CD8-positive, alpha-beta memory T cell (primary cell): ENCODE measurements at regions not wholly inside any gene's neighbourhood (a gene's known extent, or its start where the extent isn't known, plus 50 kb on each side); places are given as distances from the start of the nearest gene placed in this dataset.

Source experiments
- CTCF ChIA-PET: fragments of 350-600 bp; sonication (Branson Sonifier 250); formaldehyde crosslinking; loops from one replicate; lab custom pipeline; 2021; ENCODE audit warnings: antibody characterized with exemption; lab: Charles Lee
- POLR2A ChIA-PET: fragments of 350-600 bp; sonication (Branson Sonifier 250); formaldehyde crosslinking; loops from one replicate; lab custom pipeline; 2021; ENCODE audit warnings: antibody characterized with exemption; lab: Charles Lee
- DNase-seq, 5 donors: peaks; one replicate each; pipeline versions ENCODE4 v3.0.0 to v3.0.0-alpha.2; 2020 to 2022; ENCODE audit warnings: mixed read lengths in 1 of 5
- H3K27ac ChIP-seq: one replicate; pipeline ENCODE4 v1.7.0; 2013; ENCODE audit warnings: low read depth, mild to moderate bottlenecking, low read length, moderate library complexity
- H3K27me3 ChIP-seq: 2 replicates; pipeline ENCODE4 v1.7.0; 2013; ENCODE audit warnings: low read length, mild to moderate bottlenecking; ENCODE audit not compliant: insufficient read depth, poor library complexity, severe bottlenecking
- H3K36me3 ChIP-seq: 2 replicates; pipeline ENCODE4 v1.7.0; 2013; ENCODE audit warnings: mild to moderate bottlenecking, low read length, moderate library complexity; ENCODE audit not compliant: insufficient read depth
- H3K4me1 ChIP-seq: 2 replicates; pipeline ENCODE4 v1.7.0; 2013; ENCODE audit warnings: mild to moderate bottlenecking, low read length, moderate library complexity; ENCODE audit not compliant: insufficient read depth
- H3K4me3 ChIP-seq: 2 replicates; pipeline ENCODE4 v1.7.0; 2013; ENCODE audit warnings: mild to moderate bottlenecking, low read length
- H3K9me3 ChIP-seq: 2 replicates; pipeline ENCODE4 v1.7.0; 2013; ENCODE audit warnings: mild to moderate bottlenecking, low read length
- H3K27ac Mint-ChIP-seq, 8 donors: one replicate each; pipeline ENCODE4 v1.8.0; 2020 to 2021; ENCODE audit warnings: mixed read lengths in 8 of 8, mild to moderate bottlenecking in 6 of 8, inconsistent platforms in 3 of 8, moderate library complexity in 3 of 8
- H3K27me3 Mint-ChIP-seq, 2 donors: one replicate each; pipeline ENCODE4 v1.8.0; 2020 to 2021; ENCODE audit warnings: mixed read lengths in 2 of 2, mild to moderate bottlenecking in 1 of 2, moderate library complexity in 1 of 2
- H3K36me3 Mint-ChIP-seq, 3 donors: one replicate each; pipeline ENCODE4 v1.8.0; 2020 to 2021; ENCODE audit warnings: mixed read lengths in 3 of 3, inconsistent platforms in 1 of 3, mild to moderate bottlenecking in 1 of 3
- H3K4me1 Mint-ChIP-seq, 3 donors: one replicate each; pipeline ENCODE4 v1.8.0; 2020 to 2021; ENCODE audit warnings: mixed read lengths in 3 of 3, inconsistent platforms in 1 of 3, mild to moderate bottlenecking in 1 of 3
- H3K4me3 Mint-ChIP-seq, 7 donors: one replicate each; pipeline ENCODE4 v1.8.0; 2020 to 2021; ENCODE audit warnings: mixed read lengths in 7 of 7, mild to moderate bottlenecking in 6 of 7, moderate library complexity in 4 of 7, inconsistent platforms in 2 of 7
- H3K9me3 Mint-ChIP-seq, 5 donors: one replicate each; pipeline ENCODE4 v1.8.0; 2020 to 2022; ENCODE audit warnings: mixed read lengths in 5 of 5, mild to moderate bottlenecking in 3 of 5, moderate library complexity in 2 of 5, inconsistent platforms in 1 of 5

- Mint-ChIP-seq H3K9me3 (no peaks in the 10 kb centered on the region), H3K4me3 (no peak overlapping the region), H3K27me3 (no peaks in the 10 kb centered on the region), H3K27ac (no peak overlapping the region), H3K36me3 (no peaks in the 10 kb centered on the region), H3K4me1 (no peaks in the 10 kb centered on the region)
- Histone ChIP-seq H3K36me3 (no peaks in the 10 kb centered on the region), H3K4me3 (no peak overlapping the region), H3K9me3 (no peaks in the 10 kb centered on the region), H3K4me1 (no peaks in the 10 kb centered on the region), H3K27me3 (no peaks in the 10 kb centered on the region), H3K27ac (no peak overlapping the region)
- POLR2A ChIA-PET = no interaction called here
- no peak for DNase-seq
- CTCF ChIA-PET = no interaction called here
Measured at GRCh38 chr5:93246090-93246855, 334.7 kb downstream of the NR2F1-AS1 start.

GRCh38 chr5:93245226-93245625 is 335.8 kb downstream of the NR2F1-AS1 start:
- ChIA-PET CTCF (no interaction called here), POLR2A (no interaction called here)
- no peak overlapping the region for H3K27ac ChIP-seq
- no peaks in the 10 kb centered on the region for H3K9me3 ChIP-seq
- no peak overlapping the region for H3K4me3 ChIP-seq
- Mint-ChIP-seq H3K9me3 (no peaks in the 10 kb centered on the region), H3K4me1 (no peaks in the 10 kb centered on the region), H3K27me3 (no peaks in the 10 kb centered on the region), H3K36me3 (no peaks in the 10 kb centered on the region), H3K27ac (no peak overlapping the region), H3K4me3 (no peak overlapping the region)
- DNase-seq = no peak
- H3K27me3 ChIP-seq = no peaks in the 10 kb centered on the region
- no peaks in the 10 kb centered on the region for H3K36me3 ChIP-seq
- H3K4me1 ChIP-seq = no peaks in the 10 kb centered on the region

GRCh38 chr5:93243481-93243880 is 337.5 kb downstream of the NR2F1-AS1 start:
- CTCF ChIA-PET = no interaction called here

GRCh38 chr5:93240228-93240834 is 340.7 kb downstream of the NR2F1-AS1 start:
- ChIA-PET POLR2A (no interaction called here), CTCF (no interaction called here)
- Mint-ChIP-seq H3K27ac (no peak overlapping the region), H3K27me3 (no peaks in the 10 kb centered on the region), H3K4me1 (no peaks in the 10 kb centered on the region), H3K36me3 (no peaks in the 10 kb centered on the region), H3K4me3 (no peak overlapping the region), H3K9me3 (peaks cover 0 to 2% (median 0%) of the 10 kb centered on the region in 5 donors)
- no peak for DNase-seq
- Histone ChIP-seq H3K36me3 (no peaks in the 10 kb centered on the region), H3K27me3 (no peaks in the 10 kb centered on the region), H3K9me3 (no peaks in the 10 kb centered on the region), H3K4me1 (no peaks in the 10 kb centered on the region), H3K4me3 (no peak overlapping the region), H3K27ac (no peak overlapping the region)

More at GRCh38 chr5:93243481-93243880, 337.5 kb downstream of the NR2F1-AS1 start:
- no peaks in the 10 kb centered on the region for H3K9me3 ChIP-seq
- no peaks in the 10 kb centered on the region for H3K4me1 ChIP-seq
- no peak overlapping the region for H3K4me3 ChIP-seq
- H3K27me3 ChIP-seq = no peaks in the 10 kb centered on the region
- H3K9me3 Mint-ChIP-seq = no peaks in the 10 kb centered on the region
- no peaks in the 10 kb centered on the region for H3K36me3 ChIP-seq
- no peaks in the 10 kb centered on the region for H3K36me3 Mint-ChIP-seq
- H3K27ac ChIP-seq = no peak overlapping the region
- H3K27me3 Mint-ChIP-seq = no peaks in the 10 kb centered on the region
- H3K4me1 Mint-ChIP-seq = no peaks in the 10 kb centered on the region
- H3K4me3 Mint-ChIP-seq = no peak overlapping the region
- H3K27ac Mint-ChIP-seq = no peak overlapping the region
- DNase-seq = no peak
- POLR2A ChIA-PET = no interaction called here

- no peak overlapping the region for H3K4me3 Mint-ChIP-seq
- no peaks in the 10 kb centered on the region for H3K36me3 Mint-ChIP-seq
- CTCF ChIA-PET = no interaction called here
Measured at GRCh38 chr5:93236807-93237421, 344.1 kb downstream of the NR2F1-AS1 start.

GRCh38 chr5:93235761-93236160 is 345.3 kb downstream of the NR2F1-AS1 start:
- H3K36me3 ChIP-seq = no peaks in the 10 kb centered on the region
- ChIA-PET POLR2A (no interaction called here), CTCF (no interaction called here)
- no peaks in the 10 kb centered on the region for H3K27me3 ChIP-seq
- no peaks in the 10 kb centered on the region for H3K36me3 Mint-ChIP-seq
- no peaks in the 10 kb centered on the region for H3K4me1 Mint-ChIP-seq
- H3K9me3 Mint-ChIP-seq = peaks cover 0 to 2% (median 0%) of the 10 kb centered on the region in 5 donors
- DNase-seq = no peak
- H3K27ac ChIP-seq = no peak overlapping the region
- H3K4me1 ChIP-seq = no peaks in the 10 kb centered on the region
- no peak overlapping the region for H3K4me3 ChIP-seq
- no peaks in the 10 kb centered on the region for H3K9me3 ChIP-seq
- H3K27me3 Mint-ChIP-seq = no peaks in the 10 kb centered on the region
- no peak overlapping the region for H3K4me3 Mint-ChIP-seq
- no peak overlapping the region for H3K27ac Mint-ChIP-seq

More at GRCh38 chr5:93236807-93237421, 344.1 kb downstream of the NR2F1-AS1 start:
- Mint-ChIP-seq H3K27ac (no peak overlapping the region), H3K27me3 (no peaks in the 10 kb centered on the region), H3K9me3 (peaks cover 0 to 2% (median 0%) of the 10 kb centered on the region in 5 donors), H3K4me1 (no peaks in the 10 kb centered on the region)
- POLR2A ChIA-PET = no interaction called here
- H3K4me1 ChIP-seq = no peaks in the 10 kb centered on the region
- H3K27ac ChIP-seq = no peak overlapping the region
- DNase-seq = no peak
- H3K27me3 ChIP-seq = no peaks in the 10 kb centered on the region
- H3K36me3 ChIP-seq = no peaks in the 10 kb centered on the region
- no peak overlapping the region for H3K4me3 ChIP-seq
- no peaks in the 10 kb centered on the region for H3K9me3 ChIP-seq

GRCh38 chr5:93226202-93226735 is 354.8 kb downstream of the NR2F1-AS1 start:
- no peaks in the 10 kb centered on the region for H3K27me3 ChIP-seq
- ChIA-PET CTCF (no interaction called here), POLR2A (no interaction called here)
- H3K4me3 ChIP-seq = no peak overlapping the region
- Mint-ChIP-seq H3K4me3 (no peak overlapping the region), H3K27ac (no peak overlapping the region), H3K27me3 (no peaks in the 10 kb centered on the region), H3K36me3 (no peaks in the 10 kb centered on the region), H3K4me1 (no peaks in the 10 kb centered on the region), H3K9me3 (peaks cover 0 to 3% (median 2%) of the 10 kb centered on the region in 5 donors)
- no peak overlapping the region for H3K27ac ChIP-seq
- H3K9me3 ChIP-seq = no peaks in the 10 kb centered on the region
- H3K4me1 ChIP-seq = no peaks in the 10 kb centered on the region
- no peaks in the 10 kb centered on the region for H3K36me3 ChIP-seq
- DNase-seq = no peak

GRCh38 chr5:93225748-93226147 is 355.3 kb downstream of the NR2F1-AS1 start:
- no peaks in the 10 kb centered on the region for H3K4me1 Mint-ChIP-seq
- H3K27me3 Mint-ChIP-seq = no peaks in the 10 kb centered on the region
- H3K4me3 Mint-ChIP-seq = no peak overlapping the region
- Histone ChIP-seq H3K36me3 (no peaks in the 10 kb centered on the region), H3K4me1 (no peaks in the 10 kb centered on the region), H3K27me3 (no peaks in the 10 kb centered on the region), H3K9me3 (no peaks in the 10 kb centered on the region), H3K27ac (no peak overlapping the region), H3K4me3 (no peak overlapping the region)
- H3K9me3 Mint-ChIP-seq = peaks cover 0 to 3% (median 2%) of the 10 kb centered on the region in 5 donors
- no peak for DNase-seq
- POLR2A ChIA-PET = no interaction called here
- CTCF ChIA-PET = no interaction called here
- no peaks in the 10 kb centered on the region for H3K36me3 Mint-ChIP-seq
- no peak overlapping the region for H3K27ac Mint-ChIP-seq
